ENCODE measurements at regions not wholly inside any gene's neighbourhood (a gene's known extent, or its start where the extent isn't known, plus 50 kb on each side); places are given as distances from the start of the nearest gene placed in this dataset.

DNA sequence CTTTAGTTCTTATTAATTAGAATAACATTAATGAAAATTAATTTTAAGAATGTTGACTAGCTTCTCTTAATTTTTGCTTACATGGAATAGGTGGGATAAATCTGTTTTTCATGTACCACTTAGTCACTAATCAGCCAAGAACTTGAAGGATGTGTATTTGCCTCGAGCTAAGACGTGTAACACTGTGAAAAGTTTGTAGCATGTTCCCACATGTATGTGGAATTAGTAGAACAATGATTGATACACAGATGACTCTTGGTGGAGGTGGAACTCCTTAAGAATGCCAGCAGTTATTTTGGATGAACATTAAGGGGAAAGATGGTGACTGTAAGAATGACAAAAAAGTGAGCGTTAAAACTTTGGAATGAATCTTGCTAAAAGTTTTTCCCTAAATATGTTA, 435.7 kb upstream of the MDGA2 start:
- TF ChIP-seq, protein P1, sequence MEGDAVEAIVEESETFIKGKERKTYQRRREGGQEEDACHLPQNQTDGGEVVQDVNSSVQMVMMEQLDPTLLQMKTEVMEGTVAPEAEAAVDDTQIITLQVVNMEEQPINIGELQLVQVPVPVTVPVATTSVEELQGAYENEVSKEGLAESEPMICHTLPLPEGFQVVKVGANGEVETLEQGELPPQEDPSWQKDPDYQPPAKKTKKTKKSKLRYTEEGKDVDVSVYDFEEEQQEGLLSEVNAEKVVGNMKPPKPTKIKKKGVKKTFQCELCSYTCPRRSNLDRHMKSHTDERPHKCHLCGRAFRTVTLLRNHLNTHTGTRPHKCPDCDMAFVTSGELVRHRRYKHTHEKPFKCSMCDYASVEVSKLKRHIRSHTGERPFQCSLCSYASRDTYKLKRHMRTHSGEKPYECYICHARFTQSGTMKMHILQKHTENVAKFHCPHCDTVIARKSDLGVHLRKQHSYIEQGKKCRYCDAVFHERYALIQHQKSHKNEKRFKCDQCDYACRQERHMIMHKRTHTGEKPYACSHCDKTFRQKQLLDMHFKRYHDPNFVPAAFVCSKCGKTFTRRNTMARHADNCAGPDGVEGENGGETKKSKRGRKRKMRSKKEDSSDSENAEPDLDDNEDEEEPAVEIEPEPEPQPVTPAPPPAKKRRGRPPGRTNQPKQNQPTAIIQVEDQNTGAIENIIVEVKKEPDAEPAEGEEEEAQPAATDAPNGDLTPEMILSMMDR (conservative IDR thresholded peaks at IDR 0.05 in 1 of 2, IDR thresholded peaks at IDR 0.05 in 1 of 2; ENCODE audit: extremely low read depth in 1 of 2, insufficient read depth in 1 of 2, low read depth in 1 of 2, low read length in 2 of 2), result no peak
- no peak for TF ChIP-seq EZH2 (IDR thresholded peaks at IDR 0.05; ENCODE audit: borderline replicate concordance, low read length)

Data from mammary epithelial cell (primary cell).